GM08714 (cell line): ENCODE measurements at regions not wholly inside any gene's neighbourhood (a gene's known extent, or its start where the extent isn't known, plus 50 kb on each side); places are given as distances from the start of the nearest gene placed in this dataset.

Experiments
- H3K4me3 ChIP-seq: fragments of 200-500 bp; sonication (Bioruptor generic); 2 replicates; pipeline ENCODE4 v1.5.1; 2014; ENCODE audit warnings: mild to moderate bottlenecking, low read length, inconsistent platforms
- ZNF274 ChIP-seq: IDR thresholded peaks from 2 replicates; pipeline ENCODE4 v1.6.1; 2012; ENCODE audit warnings: mild to moderate bottlenecking, low read depth, low read length

- no peak for TF ChIP-seq ZNF274
- H3K4me3 ChIP-seq = no peak overlapping the region
Measured at GRCh38 chr9:565528-565927, 276.0 kb upstream of the DMRT1 start.

DNA sequence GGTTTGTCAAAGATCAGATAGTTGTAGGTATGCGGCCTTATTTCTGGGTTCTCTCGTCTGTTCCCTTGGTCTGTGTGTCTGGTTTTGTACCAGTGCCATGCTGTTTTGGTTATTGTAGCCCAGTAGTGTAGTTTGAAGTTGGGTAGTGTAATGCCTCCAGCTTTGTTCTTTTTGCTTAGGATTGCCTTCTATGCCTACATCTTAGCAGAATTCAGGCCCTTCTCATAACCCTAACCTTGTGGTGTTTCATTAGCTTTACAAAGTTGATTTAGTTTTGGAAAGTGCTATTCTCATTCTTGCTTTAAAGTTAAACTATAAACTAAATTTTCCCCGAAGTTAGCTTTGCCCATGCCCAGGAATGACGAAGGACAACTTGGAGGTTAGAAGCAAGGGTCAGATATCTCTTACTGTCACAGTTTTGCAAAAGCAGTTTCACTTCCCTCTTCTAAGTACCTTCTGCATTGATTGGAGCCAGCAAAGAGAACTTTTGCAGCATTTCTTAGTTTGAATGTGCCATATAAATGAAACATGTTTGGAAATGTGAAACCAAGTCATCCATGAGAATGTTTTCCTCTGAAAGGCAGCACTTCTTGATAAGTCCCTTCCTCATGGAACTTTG lies 274.3 kb upstream of the DMRT1 start:
- TF ChIP-seq ZNF274 = no peak
- H3K4me3 ChIP-seq = no peak overlapping the region

- H3K4me3 ChIP-seq = no peak overlapping the region
- TF ChIP-seq ZNF274 = no peak
Measured at GRCh38 chr9:567747-568305, 273.7 kb upstream of the DMRT1 start.

GRCh38 chr9:569296-569695 lies 272.2 kb upstream of the DMRT1 start:
- H3K4me3 ChIP-seq = no peak overlapping the region
- TF ChIP-seq ZNF274 = no peak

GRCh38 chr9:570187-570586 lies 271.3 kb upstream of the DMRT1 start:
- H3K4me3 ChIP-seq = no peak overlapping the region
- no peak for TF ChIP-seq ZNF274

DNA sequence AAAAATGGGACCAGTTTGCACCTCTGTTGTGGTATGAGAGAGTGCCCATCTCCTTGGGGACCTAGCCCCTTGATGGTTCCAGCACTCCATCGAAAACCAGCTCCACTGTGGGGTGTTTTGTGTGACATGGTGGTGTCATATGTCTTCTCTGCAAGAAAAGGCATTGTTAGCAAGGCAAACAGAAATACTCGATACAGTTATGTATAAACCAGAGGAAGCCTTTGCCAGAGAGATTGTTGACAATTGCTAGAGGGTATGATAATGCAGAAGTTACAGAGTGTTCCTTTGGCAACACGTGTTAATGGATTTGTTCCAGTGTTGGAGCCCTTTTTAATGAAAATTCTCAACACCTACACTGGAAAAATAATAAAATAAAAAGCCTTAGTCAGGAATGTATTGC lies 270.4 kb upstream of the DMRT1 start:
- TF ChIP-seq ZNF274 = no peak
- H3K4me3 ChIP-seq = no peak overlapping the region

DNA sequence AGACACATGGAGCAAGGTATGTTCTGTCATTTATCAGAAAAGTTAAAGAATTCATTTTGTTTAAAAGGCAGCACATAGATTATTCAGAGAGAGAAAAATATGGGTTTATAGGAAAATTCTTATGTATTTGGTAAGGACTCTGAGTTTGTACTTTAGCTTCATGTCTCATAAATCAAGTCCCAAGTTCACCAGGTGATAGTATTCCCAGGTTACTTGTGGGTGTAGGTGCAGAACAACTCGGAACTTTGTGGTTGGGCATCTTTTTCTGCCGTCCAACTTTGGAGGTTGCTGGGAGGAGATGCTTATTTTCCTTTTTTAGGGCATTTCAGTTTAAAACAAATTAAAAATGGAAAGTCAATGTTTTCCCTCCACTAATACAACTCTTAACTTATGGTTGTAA lies 269.8 kb upstream of the DMRT1 start:
- TF ChIP-seq ZNF274 = no peak
- H3K4me3 ChIP-seq = no peak overlapping the region

GRCh38 chr9:573691-574410 lies 267.6 kb upstream of the DMRT1 start:
- TF ChIP-seq ZNF274 = no peak
- no peak overlapping the region for H3K4me3 ChIP-seq

DNA sequence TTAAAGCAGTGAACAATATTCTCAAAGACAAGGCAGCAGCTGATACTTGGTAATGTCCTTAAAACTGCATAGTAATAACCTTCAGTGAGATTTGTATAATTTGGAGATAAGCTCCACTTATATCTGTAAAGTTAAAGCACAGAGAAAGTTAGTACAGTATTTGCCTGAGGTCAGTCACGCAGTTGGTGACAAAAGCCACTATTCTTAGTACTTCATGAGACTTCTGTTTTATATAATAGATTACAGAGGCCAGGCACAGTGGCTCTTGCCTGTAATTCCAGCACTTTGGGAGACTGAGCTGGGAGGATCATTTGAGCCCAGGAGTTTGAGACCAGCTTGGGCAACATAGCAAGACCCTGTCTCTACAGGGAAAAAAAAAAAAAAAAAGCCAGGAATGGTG lies 266.4 kb upstream of the DMRT1 start:
- TF ChIP-seq ZNF274 = no peak
- no peak overlapping the region for H3K4me3 ChIP-seq

- no peak for TF ChIP-seq ZNF274
- H3K4me3 ChIP-seq = no peak overlapping the region
Measured at GRCh38 chr9:580652-581342, 260.7 kb upstream of the DMRT1 start.

DNA sequence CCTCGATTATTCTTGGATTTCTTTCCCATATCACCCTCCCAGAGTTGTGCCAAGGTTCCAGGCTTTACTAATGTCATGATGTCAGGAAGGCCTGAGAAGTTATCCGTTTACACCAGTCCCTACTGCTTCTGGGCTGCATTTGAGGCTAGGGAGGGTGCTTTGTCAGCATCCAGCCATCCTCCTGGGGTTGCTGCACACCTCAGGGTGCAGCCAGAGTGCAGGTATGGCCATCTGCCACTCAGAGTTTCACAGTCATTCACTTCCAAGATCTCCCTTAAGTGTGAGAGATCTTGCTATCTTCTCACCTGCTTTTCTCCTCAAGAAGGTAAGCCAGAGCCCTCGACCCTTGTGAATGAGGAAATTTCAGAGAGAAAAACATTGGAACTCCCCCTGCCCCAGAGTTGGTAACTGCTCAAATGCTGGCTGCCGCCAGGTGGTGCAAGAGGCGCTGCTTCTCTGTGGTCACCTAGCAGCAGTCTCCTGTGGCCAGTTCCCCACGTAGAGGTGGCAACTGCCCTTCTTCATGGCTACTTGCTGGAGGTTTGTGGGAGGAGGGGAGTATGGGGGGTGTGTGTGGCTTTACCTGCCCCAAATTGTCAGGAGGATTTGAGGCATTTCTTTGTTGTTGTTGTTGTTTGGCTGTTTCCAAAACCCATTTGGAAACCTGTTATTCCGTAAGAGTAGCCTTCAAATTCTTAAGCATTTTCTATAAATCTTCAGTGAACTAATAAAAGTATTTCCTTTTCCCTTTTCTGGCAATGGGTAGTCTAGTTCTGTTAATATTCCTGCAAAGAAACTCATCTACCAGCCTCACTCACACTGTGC lies 259.6 kb upstream of the DMRT1 start:
- TF ChIP-seq ZNF274 = no peak
- no peak overlapping the region for H3K4me3 ChIP-seq

DNA sequence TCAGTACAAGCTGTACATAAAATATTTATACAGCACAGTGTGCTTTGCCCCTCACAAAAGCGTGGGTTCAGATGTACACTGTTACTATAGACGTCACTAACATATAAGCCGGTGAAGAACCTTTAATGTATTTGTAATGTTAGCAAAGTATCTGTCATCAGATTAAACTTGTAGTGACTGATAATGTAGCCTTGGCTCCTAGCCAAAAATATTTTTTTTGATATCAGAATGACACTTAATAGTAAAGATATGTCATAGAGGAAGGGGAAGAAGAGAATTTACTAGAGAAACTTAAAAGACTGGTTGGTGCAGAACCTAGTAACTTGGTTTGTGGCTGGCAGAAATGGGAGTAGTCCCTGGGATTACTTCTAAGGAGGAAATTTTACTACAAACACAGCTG lies 258.7 kb upstream of the DMRT1 start:
- no peak for TF ChIP-seq ZNF274
- H3K4me3 ChIP-seq = no peak overlapping the region

GRCh38 chr9:587527-587926 lies 254.0 kb upstream of the DMRT1 start:
- TF ChIP-seq ZNF274 = no peak
- no peak overlapping the region for H3K4me3 ChIP-seq

- no peak overlapping the region for H3K4me3 ChIP-seq
- no peak for TF ChIP-seq ZNF274
Measured at GRCh38 chr9:588981-589380, 252.5 kb upstream of the DMRT1 start.
